Peyer's patch (tissue), 4 donors: ENCODE measurements at regions not wholly inside any gene's neighbourhood (a gene's known extent, or its start where the extent isn't known, plus 50 kb on each side); places are given as distances from the start of the nearest gene placed in this dataset.

Experiments
- CTCF ChIP-seq, 6 experiments: fragments of 450-650 bp in 4 of 6; fragments of 200-600 bp in 2 of 6; sonication (generic) in 1 of 6; IDR thresholded peaks; one replicate each; pipeline ENCODE4 v1.5.1; 2017 to 2019; ENCODE audit warnings: antibody characterized with exemption in 6 of 6, mild to moderate bottlenecking in 3 of 6, moderate library complexity in 1 of 6
- POLR2A ChIP-seq, 2 donors: fragments of 450-650 bp; IDR thresholded peaks; one replicate each; pipeline ENCODE4 v1.5.1; 2017; ENCODE audit warnings: antibody characterized with exemption in 2 of 2, mild to moderate bottlenecking in 2 of 2, moderate library complexity in 2 of 2

- no peak for TF ChIP-seq CTCF (IDR thresholded peaks at IDR 0.05)
- no peak for TF ChIP-seq POLR2A (IDR thresholded peaks at IDR 0.05)
Measured at GRCh38 chrX:39165773-39166172, 364.5 kb downstream of the MID1IP1 start.
